GM23338 (cell line): ENCODE measurements at regions not wholly inside any gene's neighbourhood (a gene's known extent, or its start where the extent isn't known, plus 50 kb on each side); places are given as distances from the start of the nearest gene placed in this dataset.
"Not testable (repeated sequence)": the region's sequence is repeated elsewhere in the genome, so short reads cannot be mapped to it uniquely, and the experiment has no call there.

Experiments
- ATAC-seq: fragments of 200-7000 bp; cut with Tn5 transposase; 3 replicates; pipeline ENCODE4 v1.9.1; 2020
- DNase-seq: peaks from one replicate; pipeline ENCODE4 v3.0.0-alpha.2; 2015; ENCODE audit warnings: low spot score
- H2AFZ ChIP-seq: fragments of 200-600 bp; sonication (generic); 2 replicates; pipeline ENCODE4 v1.8.0; 2016; ENCODE audit warnings: antibody characterized with exemption, mild to moderate bottlenecking, moderate library complexity
- H3F3A ChIP-seq: fragments of 200-600 bp; sonication (generic); replicated peaks from 2 replicates; pipeline ENCODE4 v1.8.0; 2017; ENCODE audit warnings: antibody characterized with exemption, mixed run types, low read depth
- H3K27ac ChIP-seq: fragments of 200-600 bp; sonication (generic); 2 replicates; pipeline ENCODE4 v1.6.1; 2016; ENCODE audit warnings: low read depth
- H3K27me3 ChIP-seq: fragments of 200-600 bp; sonication (generic); 2 replicates; pipeline ENCODE4 v1.8.0; 2016; ENCODE audit warnings: mild to moderate bottlenecking, mixed run types, moderate library complexity; ENCODE audit not compliant: insufficient read depth
- H3K36me3 ChIP-seq: fragments of 200-600 bp; sonication (generic); 2 replicates; pipeline ENCODE4 v1.8.0; 2016; ENCODE audit warnings: mild to moderate bottlenecking; ENCODE audit not compliant: insufficient read depth
- H3K4me1 ChIP-seq: fragments of 200-600 bp; sonication (generic); 2 replicates; pipeline ENCODE4 v1.8.0; 2016; ENCODE audit warnings: mild to moderate bottlenecking, moderate library complexity; ENCODE audit not compliant: insufficient read depth
- H3K4me2 ChIP-seq: fragments of 200-600 bp; sonication (generic); 2 replicates; pipeline ENCODE4 v1.7.1; 2017; ENCODE audit warnings: mixed run types
- H3K4me3 ChIP-seq: fragments of 200-600 bp; sonication (generic); 2 replicates; pipeline ENCODE4 v1.6.1; 2016; ENCODE audit warnings: mixed run types
- H3K79me2 ChIP-seq: fragments of 200-600 bp; sonication (generic); replicated peaks from 2 replicates; pipeline ENCODE4 v1.8.0; 2017; ENCODE audit warnings: mild to moderate bottlenecking; ENCODE audit not compliant: insufficient read depth
- H3K9me2 ChIP-seq: fragments of 200-600 bp; sonication (generic); 2 replicates; pipeline ENCODE4 v1.8.0; 2017; ENCODE audit not compliant: insufficient read depth
- H4K20me1 ChIP-seq: fragments of 200-600 bp; sonication (generic); replicated peaks from 2 replicates; pipeline ENCODE4 v1.8.0; 2017; ENCODE audit warnings: mild to moderate bottlenecking; ENCODE audit not compliant: insufficient read depth
- H3K27ac Mint-ChIP-seq: 2 replicates; pipeline ENCODE4 v1.8.0; 2020; ENCODE audit warnings: inconsistent platforms, mild to moderate bottlenecking, moderate library complexity, mixed read lengths
- H3K27me3 Mint-ChIP-seq: 3 replicates; pipeline ENCODE4 v1.8.0; 2022; ENCODE audit warnings: low read depth, mild to moderate bottlenecking, moderate library complexity, mixed read lengths, inconsistent platforms; ENCODE audit not compliant: insufficient read depth, poor library complexity
- H3K36me3 Mint-ChIP-seq: 3 replicates; pipeline ENCODE4 v1.8.0; 2021; ENCODE audit warnings: low read depth, mild to moderate bottlenecking, inconsistent platforms, moderate library complexity, mixed read lengths
- H3K4me1 Mint-ChIP-seq: 3 replicates; pipeline ENCODE4 v1.8.0; 2020; ENCODE audit warnings: mild to moderate bottlenecking, inconsistent platforms, mixed read lengths
- H3K4me3 Mint-ChIP-seq: 3 replicates; pipeline ENCODE4 v1.8.0; 2021; ENCODE audit warnings: moderate library complexity, mild to moderate bottlenecking, inconsistent platforms, mixed read lengths
- H3K9me3 Mint-ChIP-seq: 3 replicates; pipeline ENCODE4 v1.8.0; 2020; ENCODE audit warnings: moderate library complexity, mild to moderate bottlenecking, inconsistent platforms, mixed read lengths
- CREB1 ChIP-seq: fragments of 250-450 bp; sonication (Bioruptor Pico); IDR thresholded peaks from 2 replicates; pipeline ENCODE4 v1.5.0; 2020; ENCODE audit warnings: low read depth, mild to moderate bottlenecking, moderate library complexity
- EZH2 ChIP-seq: fragments of 200-600 bp; sonication (generic); IDR thresholded peaks from one replicate; pipeline ENCODE4 v1.8.0; 2017; ENCODE audit warnings: antibody characterized with exemption, mild to moderate bottlenecking, low read depth; ENCODE audit not compliant: unreplicated experiment
- EZH2phosphoT487 ChIP-seq: fragments of 200-600 bp; sonication (generic); IDR thresholded peaks from one replicate; pipeline ENCODE4 v1.8.1; 2018; ENCODE audit warnings: antibody characterized with exemption; ENCODE audit not compliant: unreplicated experiment
- JUNB ChIP-seq: IDR thresholded peaks from one replicate; pipeline ENCODE4 v1.6.1; 2016; ENCODE audit warnings: antibody characterized with exemption; ENCODE audit not compliant: unreplicated experiment
- NANOG ChIP-seq: IDR thresholded peaks from 2 replicates; pipeline ENCODE4 v1.6.1; 2016; ENCODE audit warnings: antibody characterized with exemption, borderline replicate concordance
- POLR2AphosphoS5 ChIP-seq: IDR thresholded peaks from 2 replicates; pipeline ENCODE4 v1.6.1; 2016; ENCODE audit warnings: antibody characterized with exemption, low read depth
- ZNF114 ChIP-seq: fragments of 250-450 bp; sonication (Bioruptor Pico); IDR thresholded peaks from 2 replicates; pipeline ENCODE4 v1.5.0; 2020; ENCODE audit warnings: mild to moderate bottlenecking, moderate library complexity
- ZNF331 ChIP-seq: fragments of 250-450 bp; sonication (Bioruptor Pico); IDR thresholded peaks from 2 replicates; pipeline ENCODE4 v1.5.0; 2020; ENCODE audit warnings: low read depth, mild to moderate bottlenecking, moderate library complexity
- TF ChIP-seq, protein P1 (sequence below): IDR thresholded peaks from one replicate; pipeline ENCODE4 v1.6.1; 2018; ENCODE audit warnings: antibody characterized with exemption; ENCODE audit not compliant: unreplicated experiment
- TF ChIP-seq, protein P2 (sequence below), 2 experiments: fragments of 200-600 bp in 1 of 2; sonication (generic) in 1 of 2; conservative IDR thresholded peaks; 2 replicates each; pipeline versions ENCODE4 v1.5.1 to v1.6.1; 2016 to 2017; ENCODE audit warnings: antibody characterized with exemption in 2 of 2, low read depth in 2 of 2, mild to moderate bottlenecking in 2 of 2, moderate library complexity in 1 of 2
- TF ChIP-seq, protein P3 (sequence below): fragments of 250-450 bp; sonication (Bioruptor Pico); IDR thresholded peaks from 2 replicates; pipeline ENCODE4 v1.5.0; 2020; ENCODE audit warnings: mild to moderate bottlenecking, moderate library complexity
- TF ChIP-seq, protein P4 (sequence below): IDR thresholded peaks from 2 replicates; pipeline ENCODE4 v1.6.1; 2016; ENCODE audit warnings: antibody characterized with exemption

DNA sequence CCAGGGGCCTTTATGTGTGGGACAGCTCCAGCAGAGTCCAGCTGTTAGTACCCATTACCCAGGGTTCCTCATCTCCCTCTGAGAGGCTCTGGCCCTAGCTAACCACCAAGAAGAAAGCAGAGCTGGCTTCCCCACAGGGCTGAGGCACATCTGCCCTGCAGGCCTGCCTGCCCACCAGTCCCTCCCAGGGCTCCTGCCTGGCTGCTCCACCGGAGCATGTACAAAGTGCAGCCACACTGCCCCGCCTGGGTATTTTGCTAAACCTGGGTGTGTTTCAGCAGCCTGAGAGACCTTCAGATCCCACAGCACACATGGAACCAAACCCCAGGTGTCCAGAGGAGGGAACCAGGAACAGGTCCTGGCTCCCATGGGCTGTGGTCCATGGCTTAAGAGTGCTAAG is 500.4 kb upstream of the KLHL4 start:
- Histone ChIP-seq H3K36me3 (no peaks in the 10 kb centered on the region), H4K20me1 (no peaks in the 10 kb centered on the region), H3K79me2 (no peaks in the 10 kb centered on the region), H3K4me2 (no peak overlapping the region), H3K27ac (no peak overlapping the region), H3K9me2 (no peaks in the 10 kb centered on the region), H3K27me3 (no peaks in the 10 kb centered on the region), H2AFZ (no peak overlapping the region), H3K4me1 (no peaks in the 10 kb centered on the region), H3F3A (no peaks in the 10 kb centered on the region), H3K4me3 (no peak overlapping the region)
- Mint-ChIP-seq H3K36me3 (peaks cover 5% of the 10 kb centered on the region; the same call in 2 of the 3 replicates), H3K9me3 (peaks cover 2% of the 10 kb centered on the region), H3K4me3 (no peak overlapping the region), H3K27me3 (peaks cover 2% of the 10 kb centered on the region), H3K27ac (no peak overlapping the region), H3K4me1 (no peaks in the 10 kb centered on the region)
- DNase-seq (no peak), ATAC-seq (no peak)
- TF ChIP-seq, protein P1, sequence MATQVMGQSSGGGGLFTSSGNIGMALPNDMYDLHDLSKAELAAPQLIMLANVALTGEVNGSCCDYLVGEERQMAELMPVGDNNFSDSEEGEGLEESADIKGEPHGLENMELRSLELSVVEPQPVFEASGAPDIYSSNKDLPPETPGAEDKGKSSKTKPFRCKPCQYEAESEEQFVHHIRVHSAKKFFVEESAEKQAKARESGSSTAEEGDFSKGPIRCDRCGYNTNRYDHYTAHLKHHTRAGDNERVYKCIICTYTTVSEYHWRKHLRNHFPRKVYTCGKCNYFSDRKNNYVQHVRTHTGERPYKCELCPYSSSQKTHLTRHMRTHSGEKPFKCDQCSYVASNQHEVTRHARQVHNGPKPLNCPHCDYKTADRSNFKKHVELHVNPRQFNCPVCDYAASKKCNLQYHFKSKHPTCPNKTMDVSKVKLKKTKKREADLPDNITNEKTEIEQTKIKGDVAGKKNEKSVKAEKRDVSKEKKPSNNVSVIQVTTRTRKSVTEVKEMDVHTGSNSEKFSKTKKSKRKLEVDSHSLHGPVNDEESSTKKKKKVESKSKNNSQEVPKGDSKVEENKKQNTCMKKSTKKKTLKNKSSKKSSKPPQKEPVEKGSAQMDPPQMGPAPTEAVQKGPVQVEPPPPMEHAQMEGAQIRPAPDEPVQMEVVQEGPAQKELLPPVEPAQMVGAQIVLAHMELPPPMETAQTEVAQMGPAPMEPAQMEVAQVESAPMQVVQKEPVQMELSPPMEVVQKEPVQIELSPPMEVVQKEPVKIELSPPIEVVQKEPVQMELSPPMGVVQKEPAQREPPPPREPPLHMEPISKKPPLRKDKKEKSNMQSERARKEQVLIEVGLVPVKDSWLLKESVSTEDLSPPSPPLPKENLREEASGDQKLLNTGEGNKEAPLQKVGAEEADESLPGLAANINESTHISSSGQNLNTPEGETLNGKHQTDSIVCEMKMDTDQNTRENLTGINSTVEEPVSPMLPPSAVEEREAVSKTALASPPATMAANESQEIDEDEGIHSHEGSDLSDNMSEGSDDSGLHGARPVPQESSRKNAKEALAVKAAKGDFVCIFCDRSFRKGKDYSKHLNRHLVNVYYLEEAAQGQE = no peak
- TF ChIP-seq, protein P2, sequence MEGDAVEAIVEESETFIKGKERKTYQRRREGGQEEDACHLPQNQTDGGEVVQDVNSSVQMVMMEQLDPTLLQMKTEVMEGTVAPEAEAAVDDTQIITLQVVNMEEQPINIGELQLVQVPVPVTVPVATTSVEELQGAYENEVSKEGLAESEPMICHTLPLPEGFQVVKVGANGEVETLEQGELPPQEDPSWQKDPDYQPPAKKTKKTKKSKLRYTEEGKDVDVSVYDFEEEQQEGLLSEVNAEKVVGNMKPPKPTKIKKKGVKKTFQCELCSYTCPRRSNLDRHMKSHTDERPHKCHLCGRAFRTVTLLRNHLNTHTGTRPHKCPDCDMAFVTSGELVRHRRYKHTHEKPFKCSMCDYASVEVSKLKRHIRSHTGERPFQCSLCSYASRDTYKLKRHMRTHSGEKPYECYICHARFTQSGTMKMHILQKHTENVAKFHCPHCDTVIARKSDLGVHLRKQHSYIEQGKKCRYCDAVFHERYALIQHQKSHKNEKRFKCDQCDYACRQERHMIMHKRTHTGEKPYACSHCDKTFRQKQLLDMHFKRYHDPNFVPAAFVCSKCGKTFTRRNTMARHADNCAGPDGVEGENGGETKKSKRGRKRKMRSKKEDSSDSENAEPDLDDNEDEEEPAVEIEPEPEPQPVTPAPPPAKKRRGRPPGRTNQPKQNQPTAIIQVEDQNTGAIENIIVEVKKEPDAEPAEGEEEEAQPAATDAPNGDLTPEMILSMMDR (conservative IDR thresholded peaks at IDR 0.05; ENCODE audit: low read depth in 2 of 2) = no peak
- TF ChIP-seq, protein P3, sequence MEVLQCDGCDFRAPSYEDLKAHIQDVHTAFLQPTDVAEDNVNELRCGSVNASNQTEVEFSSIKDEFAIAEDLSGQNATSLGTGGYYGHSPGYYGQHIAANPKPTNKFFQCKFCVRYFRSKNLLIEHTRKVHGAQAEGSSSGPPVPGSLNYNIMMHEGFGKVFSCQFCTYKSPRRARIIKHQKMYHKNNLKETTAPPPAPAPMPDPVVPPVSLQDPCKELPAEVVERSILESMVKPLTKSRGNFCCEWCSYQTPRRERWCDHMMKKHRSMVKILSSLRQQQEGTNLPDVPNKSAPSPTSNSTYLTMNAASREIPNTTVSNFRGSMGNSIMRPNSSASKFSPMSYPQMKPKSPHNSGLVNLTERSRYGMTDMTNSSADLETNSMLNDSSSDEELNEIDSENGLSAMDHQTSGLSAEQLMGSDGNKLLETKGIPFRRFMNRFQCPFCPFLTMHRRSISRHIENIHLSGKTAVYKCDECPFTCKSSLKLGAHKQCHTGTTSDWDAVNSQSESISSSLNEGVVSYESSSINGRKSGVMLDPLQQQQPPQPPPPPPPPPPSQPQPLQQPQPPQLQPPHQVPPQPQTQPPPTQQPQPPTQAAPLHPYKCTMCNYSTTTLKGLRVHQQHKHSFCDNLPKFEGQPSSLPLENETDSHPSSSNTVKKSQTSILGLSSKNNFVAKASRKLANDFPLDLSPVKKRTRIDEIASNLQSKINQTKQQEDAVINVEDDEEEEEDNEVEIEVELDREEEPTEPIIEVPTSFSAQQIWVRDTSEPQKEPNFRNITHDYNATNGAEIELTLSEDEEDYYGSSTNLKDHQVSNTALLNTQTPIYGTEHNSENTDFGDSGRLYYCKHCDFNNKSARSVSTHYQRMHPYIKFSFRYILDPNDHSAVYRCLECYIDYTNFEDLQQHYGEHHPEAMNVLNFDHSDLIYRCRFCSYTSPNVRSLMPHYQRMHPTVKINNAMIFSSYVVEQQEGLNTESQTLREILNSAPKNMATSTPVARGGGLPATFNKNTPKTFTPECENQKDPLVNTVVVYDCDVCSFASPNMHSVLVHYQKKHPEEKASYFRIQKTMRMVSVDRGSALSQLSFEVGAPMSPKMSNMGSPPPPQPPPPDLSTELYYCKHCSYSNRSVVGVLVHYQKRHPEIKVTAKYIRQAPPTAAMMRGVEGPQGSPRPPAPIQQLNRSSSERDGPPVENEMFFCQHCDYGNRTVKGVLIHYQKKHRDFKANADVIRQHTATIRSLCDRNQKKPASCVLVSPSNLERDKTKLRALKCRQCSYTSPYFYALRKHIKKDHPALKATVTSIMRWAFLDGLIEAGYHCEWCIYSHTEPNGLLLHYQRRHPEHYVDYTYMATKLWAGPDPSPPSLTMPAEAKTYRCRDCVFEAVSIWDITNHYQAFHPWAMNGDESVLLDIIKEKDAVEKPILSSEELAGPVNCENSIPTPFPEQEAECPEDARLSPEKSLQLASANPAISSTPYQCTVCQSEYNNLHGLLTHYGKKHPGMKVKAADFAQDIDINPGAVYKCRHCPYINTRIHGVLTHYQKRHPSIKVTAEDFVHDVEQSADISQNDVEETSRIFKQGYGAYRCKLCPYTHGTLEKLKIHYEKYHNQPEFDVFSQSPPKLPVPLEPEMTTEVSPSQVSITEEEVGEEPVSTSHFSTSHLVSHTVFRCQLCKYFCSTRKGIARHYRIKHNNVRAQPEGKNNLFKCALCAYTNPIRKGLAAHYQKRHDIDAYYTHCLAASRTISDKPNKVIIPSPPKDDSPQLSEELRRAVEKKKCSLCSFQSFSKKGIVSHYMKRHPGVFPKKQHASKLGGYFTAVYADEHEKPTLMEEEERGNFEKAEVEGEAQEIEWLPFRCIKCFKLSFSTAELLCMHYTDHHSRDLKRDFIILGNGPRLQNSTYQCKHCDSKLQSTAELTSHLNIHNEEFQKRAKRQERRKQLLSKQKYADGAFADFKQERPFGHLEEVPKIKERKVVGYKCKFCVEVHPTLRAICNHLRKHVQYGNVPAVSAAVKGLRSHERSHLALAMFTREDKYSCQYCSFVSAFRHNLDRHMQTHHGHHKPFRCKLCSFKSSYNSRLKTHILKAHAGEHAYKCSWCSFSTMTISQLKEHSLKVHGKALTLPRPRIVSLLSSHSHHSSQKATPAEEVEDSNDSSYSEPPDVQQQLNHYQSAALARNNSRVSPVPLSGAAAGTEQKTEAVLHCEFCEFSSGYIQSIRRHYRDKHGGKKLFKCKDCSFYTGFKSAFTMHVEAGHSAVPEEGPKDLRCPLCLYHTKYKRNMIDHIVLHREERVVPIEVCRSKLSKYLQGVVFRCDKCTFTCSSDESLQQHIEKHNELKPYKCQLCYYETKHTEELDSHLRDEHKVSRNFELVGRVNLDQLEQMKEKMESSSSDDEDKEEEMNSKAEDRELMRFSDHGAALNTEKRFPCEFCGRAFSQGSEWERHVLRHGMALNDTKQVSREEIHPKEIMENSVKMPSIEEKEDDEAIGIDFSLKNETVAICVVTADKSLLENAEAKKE (CRISPR knock-in tag) = no peak
- no peak for TF ChIP-seq POLR2AphosphoS5
- no peak for TF ChIP-seq NANOG
- TF ChIP-seq, protein P4, sequence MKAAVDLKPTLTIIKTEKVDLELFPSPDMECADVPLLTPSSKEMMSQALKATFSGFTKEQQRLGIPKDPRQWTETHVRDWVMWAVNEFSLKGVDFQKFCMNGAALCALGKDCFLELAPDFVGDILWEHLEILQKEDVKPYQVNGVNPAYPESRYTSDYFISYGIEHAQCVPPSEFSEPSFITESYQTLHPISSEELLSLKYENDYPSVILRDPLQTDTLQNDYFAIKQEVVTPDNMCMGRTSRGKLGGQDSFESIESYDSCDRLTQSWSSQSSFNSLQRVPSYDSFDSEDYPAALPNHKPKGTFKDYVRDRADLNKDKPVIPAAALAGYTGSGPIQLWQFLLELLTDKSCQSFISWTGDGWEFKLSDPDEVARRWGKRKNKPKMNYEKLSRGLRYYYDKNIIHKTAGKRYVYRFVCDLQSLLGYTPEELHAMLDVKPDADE = no peak
- no peak for TF ChIP-seq EZH2phosphoT487
- no peak for TF ChIP-seq ZNF114 (CRISPR knock-in tag)
- TF ChIP-seq EZH2 = no peak
- TF ChIP-seq CREB1 (CRISPR knock-in tag) = no peak
- no peak for TF ChIP-seq JUNB
- no peak for TF ChIP-seq ZNF331

DNA sequence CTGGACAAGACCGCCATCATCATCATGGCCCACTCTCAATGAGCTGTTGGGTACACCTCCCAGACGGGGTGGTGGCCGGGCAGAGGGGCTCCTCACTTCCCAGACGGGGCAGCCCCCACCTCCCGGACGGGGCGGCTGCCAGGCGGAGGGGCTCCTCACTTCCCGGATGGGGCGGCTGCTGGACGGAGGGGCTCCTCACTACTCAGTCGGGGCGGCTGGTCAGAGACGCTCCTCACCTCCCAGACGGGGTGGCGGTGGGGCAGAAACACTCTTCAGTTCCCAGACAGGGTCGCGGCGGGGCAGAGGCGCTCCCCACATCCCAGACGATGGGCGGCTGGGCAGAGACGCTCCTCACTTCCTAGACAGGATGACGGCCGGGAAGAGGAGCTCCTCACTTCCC is 484.5 kb upstream of the KLHL4 start:
- H3K36me3 Mint-ChIP-seq = peaks cover 14% of the 10 kb centered on the region; the same call in 2 of the 3 replicates
- H3K36me3 ChIP-seq, H3K4me1 ChIP-seq, H2AFZ ChIP-seq, H3K27me3 ChIP-seq, H3K4me1 Mint-ChIP-seq, H3K27ac Mint-ChIP-seq, H4K20me1 ChIP-seq, H3K27ac ChIP-seq, H3K9me2 ChIP-seq, H3K79me2 ChIP-seq, H3K27me3 Mint-ChIP-seq, DNase-seq, H3K4me2 ChIP-seq, H3K4me3 ChIP-seq, ATAC-seq, H3K4me3 Mint-ChIP-seq, H3F3A ChIP-seq: not testable (repeated sequence)
- peaks cover 31% of the 10 kb centered on the region for H3K9me3 Mint-ChIP-seq
